ENCODE measurements at regions not wholly inside any gene's neighbourhood (a gene's known extent, or its start where the extent isn't known, plus 50 kb on each side); places are given as distances from the start of the nearest gene placed in this dataset.

DNA sequence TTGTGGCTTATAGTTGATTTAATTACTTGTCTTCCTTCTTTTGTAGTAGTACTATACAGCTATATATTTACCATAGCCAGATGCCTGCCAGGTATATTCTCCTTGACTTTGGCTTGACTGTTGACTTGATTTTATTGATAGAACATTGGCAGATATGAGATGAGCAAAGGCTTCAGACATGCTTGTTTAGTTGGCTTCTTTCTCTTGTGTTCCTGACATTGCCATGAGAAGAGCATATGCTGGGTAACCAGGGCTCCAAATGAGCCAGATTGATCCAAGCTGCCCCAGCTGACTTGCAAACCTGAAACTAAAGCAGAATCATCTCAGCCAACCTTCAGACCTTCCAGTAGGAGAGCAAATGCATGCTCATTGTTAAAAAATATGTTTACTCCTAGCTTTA lies 508.1 kb upstream of the BTBD3 start:
- TF ChIP-seq POLR2A (IDR thresholded peaks at IDR 0.05; ENCODE audit: low read length), result no peak
- no peak for TF ChIP-seq GATA1 (IDR thresholded peaks at IDR 0.05; ENCODE audit: low read depth, low read length)
